T-helper 2 cell (primary cell): ENCODE measurements at regions not wholly inside any gene's neighbourhood (a gene's known extent, or its start where the extent isn't known, plus 50 kb on each side); places are given as distances from the start of the nearest gene placed in this dataset.

Experiments used
- DNase-seq, 5 experiments: peaks; one replicate each; pipeline versions ENCODE4 v3.0.0 to v3.0.0-alpha.2; 2012 to 2022

DNA sequence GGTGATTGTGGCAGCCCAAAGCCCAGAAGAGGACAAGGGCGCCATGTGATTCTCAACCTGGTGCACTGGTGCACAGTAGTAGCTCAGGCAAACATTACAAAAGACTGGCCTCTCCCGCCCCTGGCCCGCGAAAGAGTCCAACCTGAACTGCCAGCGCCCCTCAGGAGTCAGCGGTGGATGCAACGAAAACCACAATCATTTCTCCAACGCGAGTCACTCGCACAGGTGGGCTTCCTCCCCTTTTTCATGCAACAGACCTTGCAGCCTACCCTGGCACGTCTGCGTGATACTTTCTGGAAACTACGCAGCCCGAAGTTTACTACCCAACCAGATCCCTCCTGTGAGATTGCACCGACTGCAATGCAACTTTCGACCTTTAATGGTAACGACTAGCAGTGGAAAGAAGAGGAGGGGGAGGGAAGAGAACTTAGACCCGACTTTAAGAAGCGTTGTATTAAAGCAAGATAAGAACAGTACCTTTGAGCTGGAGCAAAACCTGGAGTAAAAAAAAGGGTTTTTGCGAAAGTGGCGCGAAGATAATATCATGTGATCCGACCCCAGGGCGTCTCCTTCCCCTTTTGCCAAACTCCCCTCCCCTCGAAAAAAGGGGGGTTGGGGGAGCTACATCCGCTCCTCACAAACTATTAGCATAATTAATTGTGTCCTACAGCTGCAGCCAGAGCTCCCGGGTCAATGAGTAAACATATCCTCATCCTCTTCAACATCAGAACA is 63.3 kb upstream of the CCDC160 start:
- DNase-seq = peak in 1 of 5 experiments; percentile 73

DNA sequence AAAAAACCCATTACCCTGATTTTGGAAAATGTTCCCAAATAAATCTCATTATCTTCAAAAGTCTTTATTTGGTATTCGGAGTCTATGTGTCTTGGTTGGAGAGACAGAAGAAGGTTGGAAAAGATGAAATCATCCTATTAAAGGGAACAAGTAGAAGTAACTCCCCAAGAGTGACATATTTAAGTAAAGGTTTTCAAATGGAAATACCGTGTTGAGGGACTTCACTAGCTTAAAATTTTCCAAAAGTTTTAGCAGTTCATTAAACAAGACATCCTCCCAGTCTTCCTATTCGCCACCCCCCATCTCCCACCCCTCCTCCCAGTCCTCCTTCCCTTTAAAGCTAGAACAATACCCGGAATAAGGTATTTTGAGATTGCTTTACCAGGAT is 62.7 kb upstream of the CCDC160 start:
- no peak for DNase-seq

DNA sequence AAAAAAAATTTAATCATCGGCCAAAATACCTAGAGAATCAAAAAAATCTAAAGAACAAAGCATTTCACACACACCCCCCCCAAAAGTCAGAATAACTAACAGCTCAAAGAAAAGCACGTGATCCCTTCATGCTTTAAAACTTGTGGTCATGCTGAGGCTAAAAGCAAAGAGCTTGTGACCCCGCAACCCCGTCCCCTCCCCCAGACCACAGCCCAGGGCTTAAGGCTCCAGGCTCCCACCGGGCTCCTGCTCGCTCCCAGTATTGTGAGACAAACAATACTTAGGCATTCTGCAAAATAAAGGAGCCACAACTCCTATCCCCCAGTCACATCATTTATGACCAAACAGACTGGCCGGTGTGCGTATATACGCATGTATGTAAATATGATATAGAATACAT is 62.1 kb upstream of the CCDC160 start:
- no peak for DNase-seq

DNA sequence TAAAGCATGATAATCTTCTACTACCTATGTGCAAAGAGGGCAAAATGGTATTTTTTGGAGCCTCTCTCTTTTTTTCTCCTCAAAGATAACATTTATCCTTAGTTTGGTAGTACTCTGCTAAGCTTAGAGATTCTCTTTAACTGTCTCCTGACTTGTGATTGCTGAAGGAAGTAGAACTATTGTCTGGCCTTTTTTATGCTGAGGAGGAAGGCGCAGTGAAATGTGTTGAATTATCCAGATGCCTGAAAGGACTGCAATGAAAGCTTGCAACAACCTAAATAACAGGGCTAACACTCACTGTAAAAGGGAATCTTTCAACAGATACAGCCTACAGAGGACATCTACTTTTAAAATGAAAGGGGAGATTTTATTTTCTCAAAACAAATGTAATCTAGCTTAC is 59.5 kb upstream of the CCDC160 start:
- no peak for DNase-seq

DNA sequence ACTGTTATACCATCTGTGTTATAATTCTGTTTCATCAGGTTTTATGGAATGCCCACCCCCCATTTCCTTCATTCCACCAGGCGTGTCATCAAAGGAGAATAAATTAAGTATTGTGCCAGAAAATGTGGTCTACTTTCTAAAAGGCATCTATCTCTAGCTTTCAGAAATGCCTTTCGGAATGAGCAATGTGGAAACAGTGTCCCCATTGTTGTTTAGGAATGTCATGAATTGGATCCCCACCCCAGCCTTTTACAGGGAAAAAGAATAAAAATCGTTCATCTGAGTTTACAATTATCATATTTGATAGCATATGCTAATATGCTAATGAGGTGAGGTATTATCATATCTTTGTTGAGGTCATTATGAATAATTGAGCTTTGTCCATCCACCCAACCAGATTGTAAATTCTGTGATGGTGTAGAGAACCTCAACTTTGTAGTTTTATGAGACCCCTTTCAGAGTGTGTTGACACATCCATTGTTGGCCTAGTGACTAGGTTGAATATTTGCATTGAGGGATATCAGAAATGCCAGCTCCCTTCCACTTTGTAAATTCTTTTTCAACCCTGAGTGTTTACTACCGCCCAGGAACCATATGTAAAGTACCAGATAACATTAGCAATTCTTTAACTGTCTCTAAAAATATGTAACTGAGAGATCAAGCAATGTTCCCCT is 56.2 kb upstream of the CCDC160 start:
- DNase-seq = no peak

DNA sequence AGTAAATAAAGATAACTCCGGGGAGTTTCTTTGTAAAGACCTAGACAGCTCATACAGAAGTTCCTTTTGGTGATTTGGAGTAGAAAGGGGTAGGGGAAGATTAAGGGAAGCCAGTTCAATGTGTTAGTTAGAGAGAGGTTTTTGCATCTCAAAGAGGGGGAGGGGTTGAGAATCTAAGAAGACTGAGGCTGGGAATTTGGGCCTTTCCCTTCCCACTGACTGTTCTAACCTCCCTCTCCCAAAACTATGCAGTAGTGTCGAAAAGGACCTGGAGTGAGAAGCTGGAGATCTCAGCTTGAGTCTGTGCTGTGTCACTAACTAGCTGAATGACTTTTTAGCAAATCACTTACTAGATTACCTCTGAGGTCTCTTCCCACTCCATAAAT is 55.7 kb upstream of the CCDC160 start:
- no peak for DNase-seq

DNA sequence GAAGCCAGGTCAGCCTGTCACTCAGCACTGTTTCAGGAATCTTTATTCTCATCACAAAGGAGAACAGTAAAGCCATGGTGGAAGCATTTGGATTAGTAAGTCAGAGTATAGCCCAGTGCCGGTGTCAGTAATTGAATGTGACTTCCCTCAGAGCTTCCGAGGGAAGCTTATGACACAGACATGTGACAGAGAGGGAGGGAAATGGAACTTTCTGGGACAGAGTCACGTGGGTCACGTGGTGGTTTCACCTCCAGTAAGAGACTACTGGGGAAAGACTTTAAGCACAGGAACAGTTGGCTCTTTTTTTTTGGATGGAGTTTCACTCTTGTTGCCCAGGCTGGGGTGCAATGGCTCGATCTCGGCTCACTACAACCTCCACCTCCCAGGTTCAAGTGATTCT is 53.3 kb upstream of the CCDC160 start:
- no peak for DNase-seq

DNA sequence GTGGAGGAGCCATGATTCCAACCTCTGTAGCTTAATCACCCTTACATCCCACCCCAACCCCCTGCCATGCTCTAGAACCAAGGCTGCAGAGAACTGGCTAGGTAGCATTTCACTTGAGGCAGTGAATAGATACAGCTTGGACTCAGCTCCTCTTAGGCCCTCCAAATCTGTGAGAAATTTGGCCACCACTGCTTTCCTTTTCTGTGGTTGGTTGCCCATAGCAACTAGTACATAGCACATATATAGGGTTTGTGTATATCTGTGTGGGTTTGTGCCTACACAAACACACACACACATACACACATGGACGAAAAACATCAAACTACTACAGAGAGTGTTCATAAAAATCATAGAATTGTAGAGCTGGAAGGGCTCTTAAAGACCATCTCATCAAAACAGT is 52.0 kb upstream of the CCDC160 start:
- peak in 1 of 5 experiments; percentile 58 for DNase-seq

DNA sequence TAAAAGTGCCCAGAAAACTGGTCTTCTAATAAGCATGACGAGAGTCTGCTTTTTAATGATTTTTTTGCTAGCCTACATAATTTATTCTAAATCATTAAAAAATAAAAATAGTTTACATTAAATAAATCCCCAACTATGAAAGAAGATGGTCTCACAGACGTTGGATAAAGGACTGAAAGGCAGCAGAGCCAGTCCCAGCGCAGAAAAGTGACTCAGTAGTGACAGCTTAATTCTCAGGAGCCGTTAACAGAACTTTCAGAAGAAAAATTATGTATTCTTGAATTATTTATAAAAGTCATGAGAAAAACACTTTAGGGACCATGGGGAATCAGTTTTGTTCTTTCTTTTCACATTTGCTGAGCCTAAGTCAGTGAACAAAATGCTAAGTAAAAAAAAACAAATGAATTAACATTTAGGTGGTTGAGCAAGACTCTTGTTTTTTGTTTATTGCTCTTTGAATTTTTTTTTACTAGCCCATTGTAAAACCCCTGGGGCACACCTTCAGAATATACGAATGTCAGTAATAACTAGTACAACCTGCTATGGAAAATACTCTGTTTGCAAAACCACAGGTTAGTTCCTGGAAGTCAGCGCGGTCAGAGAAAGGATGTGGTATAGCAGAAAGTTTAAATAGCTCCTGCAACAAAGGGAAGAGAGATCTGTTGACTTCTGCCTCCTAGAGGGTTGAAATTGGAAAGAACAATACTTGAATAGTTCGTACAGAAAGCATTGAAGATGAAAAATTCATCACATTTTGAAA is 50.4 kb upstream of the CCDC160 start:
- peak in 3 of 5 experiments; percentile 17 to 95 (median 63) for DNase-seq
